Kidney (tissue), 13 donors: ENCODE measurements at regions not wholly inside any gene's neighbourhood (a gene's known extent, or its start where the extent isn't known, plus 50 kb on each side); places are given as distances from the start of the nearest gene placed in this dataset.

Source experiments
- DNase-seq, 5 donors: peaks; one replicate each; pipeline ENCODE4 v3.0.0-alpha.2; 2013 to 2020
- FAIRE-seq: peaks from 2 replicates; lab custom pipeline; 2012; peaks lifted over from hg19 to GRCh38; lab: Jason Lieb, UNC
- H3K27ac ChIP-seq, 2 donors: one replicate each; pipeline ENCODE4 v1.7.0; 2013; ENCODE audit warnings: low read depth in 2 of 2, low read length in 2 of 2, inconsistent platforms in 1 of 2
- H3K27me3 ChIP-seq: one replicate; pipeline ENCODE4 v1.7.1; 2013; ENCODE audit warnings: low read length, inconsistent platforms; ENCODE audit not compliant: control insufficient read depth, insufficient read depth
- H3K36me3 ChIP-seq, 3 donors: one replicate each; pipeline versions ENCODE4 v1.7.0 to v1.7.1; 2013; ENCODE audit warnings: low read length in 3 of 3, control low read depth in 1 of 3, inconsistent platforms in 1 of 3; ENCODE audit not compliant: insufficient read depth in 3 of 3, control insufficient read depth in 2 of 3
- H3K4me1 ChIP-seq, 3 donors: one replicate each; pipeline versions ENCODE4 v1.7.0 to v1.7.1; 2013; ENCODE audit warnings: low read length in 3 of 3, inconsistent platforms in 1 of 3, low read depth in 1 of 3; ENCODE audit not compliant: control insufficient read depth in 2 of 3, insufficient read depth in 2 of 3
- H3K4me3 ChIP-seq, 3 donors: one replicate each; pipeline versions ENCODE4 v1.7.0 to v1.8.1; 2013; ENCODE audit warnings: low read length in 3 of 3, control low read depth in 1 of 3, inconsistent platforms in 1 of 3
- H3K9ac ChIP-seq, 3 donors: one replicate each; pipeline versions ENCODE4 v1.7.0 to v1.7.1; 2013; ENCODE audit warnings: low read length in 3 of 3, control low read depth in 1 of 3, inconsistent platforms in 1 of 3
- H3K9me3 ChIP-seq, 3 donors: one replicate each; pipeline versions ENCODE4 v1.7.0 to v1.7.1; 2013; ENCODE audit warnings: low read length in 3 of 3, control low read depth in 1 of 3, inconsistent platforms in 1 of 3; ENCODE audit not compliant: control insufficient read depth in 2 of 3, insufficient read depth in 1 of 3
- CTCF ChIP-seq: IDR thresholded peaks from 3 replicates; pipeline ENCODE4 v1.5.1; 2012; ENCODE audit warnings: mild to moderate bottlenecking, moderate library complexity, borderline replicate concordance; ENCODE audit not compliant: insufficient read depth; ENCODE audit errors: extremely low read depth
- intact Hi-C: fragments of 100-400 bp; cut with DNase I; formaldehyde crosslinking; loops from one replicate; pipeline ENCODE4 v1.11.1; 2022
- donor health status: control.
- donor health status: control.
- donor health status: control.
- donor health status: control.
- donor health status: control.
- donor health status: DM: yes; HTN: yes; CAD: no.
- donor health status: Normal renal cell carcinoma (clear cell type).

- Histone ChIP-seq H3K9ac (no peak overlapping the region), H3K4me3 (no peak overlapping the region), H3K9me3 (no peaks in the 10 kb centered on the region), H3K4me1 (no peaks in the 10 kb centered on the region), H3K36me3 (no peaks in the 10 kb centered on the region), H3K27me3 (no peaks in the 10 kb centered on the region), H3K27ac (no peak overlapping the region)
- FAIRE-seq (no peak), DNase-seq (peak in 4 of 5 donors; percentile 69 to 78 (median 76))
- no peak for TF ChIP-seq CTCF
- intact Hi-C loops: no loop called here
These were observed 497.8 kb upstream of the MYT1L start for GRCh38 chr2:2828774-2829368.

- Histone ChIP-seq H3K9me3 (no peaks in the 10 kb centered on the region), H3K4me1 (no peaks in the 10 kb centered on the region)
- FAIRE-seq: no peak
These were observed 496.7 kb upstream of the MYT1L start for GRCh38 chr2:2827761-2828221.

GRCh38 chr2:2827046-2827636, 496.1 kb upstream of the MYT1L start:
- Histone ChIP-seq H3K4me3 (no peak overlapping the region), H3K27ac (no peak overlapping the region), H3K9ac (no peak overlapping the region), H3K9me3 (no peaks in the 10 kb centered on the region), H3K4me1 (no peaks in the 10 kb centered on the region), H3K36me3 (no peaks in the 10 kb centered on the region), H3K27me3 (no peaks in the 10 kb centered on the region)
- no peak for DNase-seq
- intact Hi-C loops: no loop called here
- TF ChIP-seq CTCF: no peak
- FAIRE-seq: no peak

More at GRCh38 chr2:2827761-2828221, 496.7 kb upstream of the MYT1L start:
- DNase-seq: no peak
- intact Hi-C loops: no loop called here
- H3K27ac ChIP-seq: no peak overlapping the region
- H3K27me3 ChIP-seq: no peaks in the 10 kb centered on the region
- no peak overlapping the region for H3K4me3 ChIP-seq
- no peak for TF ChIP-seq CTCF
- H3K36me3 ChIP-seq: no peaks in the 10 kb centered on the region
- no peak overlapping the region for H3K9ac ChIP-seq
